ENCODE measurements at regions not wholly inside any gene's neighbourhood (a gene's known extent, or its start where the extent isn't known, plus 50 kb on each side); places are given as distances from the start of the nearest gene placed in this dataset.

DNA sequence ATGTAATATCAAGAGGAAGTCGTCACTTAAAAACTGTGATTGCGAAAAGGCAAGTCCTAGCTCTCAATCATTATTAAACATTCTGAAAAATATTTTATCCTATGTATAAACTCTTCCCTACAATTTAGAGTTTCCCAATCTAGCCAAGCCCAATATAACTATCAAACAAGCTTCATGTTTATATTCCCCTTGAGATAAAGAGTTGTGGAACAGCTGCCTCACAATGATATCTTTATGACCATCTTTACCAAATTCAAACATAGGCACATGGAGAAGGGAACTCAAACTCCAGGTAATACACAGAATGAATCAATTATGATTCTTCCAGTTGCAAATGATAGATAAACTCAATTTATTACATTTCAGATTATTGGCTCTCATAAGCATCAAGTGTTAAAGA is 1468.7 kb downstream of the EFNA5 start:
- no peak for DNase-seq (ENCODE audit: low spot score)

DNA sequence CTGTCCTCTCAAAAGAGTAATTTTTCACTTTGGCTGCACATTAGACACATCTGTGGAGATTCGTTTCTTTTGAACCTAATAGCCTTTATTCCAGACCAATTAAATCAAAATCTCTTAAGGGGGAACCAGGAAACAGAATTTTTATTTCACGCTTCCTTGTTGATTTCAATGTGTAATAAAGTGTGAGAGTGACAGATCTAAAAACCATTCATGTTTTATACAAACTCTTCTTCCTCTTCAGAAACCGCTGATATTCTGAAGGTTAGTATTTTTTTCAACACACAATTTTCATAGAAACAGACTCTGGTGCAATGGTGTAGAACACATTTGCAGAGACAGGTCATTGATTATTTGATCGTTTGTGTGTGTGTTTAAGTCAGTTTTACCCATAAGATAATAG is 1469.8 kb downstream of the EFNA5 start:
- DNase-seq (ENCODE audit: low spot score) = no peak

DNA sequence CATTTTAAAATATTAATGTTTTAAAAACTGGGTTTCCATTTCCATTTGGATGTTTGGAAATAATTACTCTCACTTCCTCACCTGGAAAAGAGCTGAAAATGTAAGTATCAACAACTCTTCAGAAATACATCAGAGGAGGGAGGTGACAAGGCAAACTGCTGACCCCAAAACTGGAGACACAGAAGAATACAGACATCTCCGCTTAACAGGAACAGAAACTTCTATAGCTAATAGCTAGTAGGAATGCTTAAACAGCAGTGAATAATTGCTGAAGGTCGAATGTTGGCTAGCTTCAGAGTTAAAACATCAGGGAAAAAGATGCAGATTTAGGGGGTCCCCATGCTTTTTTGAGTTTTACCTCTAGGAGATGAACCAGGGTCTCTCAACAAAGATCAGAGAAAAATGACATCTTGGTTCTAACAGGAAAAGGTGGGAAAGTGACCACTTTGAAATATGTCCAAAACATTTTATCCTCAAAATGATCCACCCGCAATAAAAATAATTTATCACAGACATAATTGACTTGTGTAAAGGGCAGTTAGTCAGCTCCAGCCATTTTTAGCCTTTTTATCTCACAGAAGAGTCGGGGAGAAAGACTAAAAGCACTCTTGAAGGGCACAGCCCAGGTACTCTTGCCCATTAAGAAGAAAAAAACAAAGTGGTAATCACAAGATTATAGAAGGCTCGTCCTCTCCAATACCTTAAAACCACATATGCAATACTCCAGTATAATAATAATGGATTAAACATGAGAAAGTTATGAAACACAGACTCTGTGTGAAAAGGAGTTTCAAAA is 1474.9 kb downstream of the EFNA5 start:
- DNase-seq (ENCODE audit: low spot score) = no peak

DNA sequence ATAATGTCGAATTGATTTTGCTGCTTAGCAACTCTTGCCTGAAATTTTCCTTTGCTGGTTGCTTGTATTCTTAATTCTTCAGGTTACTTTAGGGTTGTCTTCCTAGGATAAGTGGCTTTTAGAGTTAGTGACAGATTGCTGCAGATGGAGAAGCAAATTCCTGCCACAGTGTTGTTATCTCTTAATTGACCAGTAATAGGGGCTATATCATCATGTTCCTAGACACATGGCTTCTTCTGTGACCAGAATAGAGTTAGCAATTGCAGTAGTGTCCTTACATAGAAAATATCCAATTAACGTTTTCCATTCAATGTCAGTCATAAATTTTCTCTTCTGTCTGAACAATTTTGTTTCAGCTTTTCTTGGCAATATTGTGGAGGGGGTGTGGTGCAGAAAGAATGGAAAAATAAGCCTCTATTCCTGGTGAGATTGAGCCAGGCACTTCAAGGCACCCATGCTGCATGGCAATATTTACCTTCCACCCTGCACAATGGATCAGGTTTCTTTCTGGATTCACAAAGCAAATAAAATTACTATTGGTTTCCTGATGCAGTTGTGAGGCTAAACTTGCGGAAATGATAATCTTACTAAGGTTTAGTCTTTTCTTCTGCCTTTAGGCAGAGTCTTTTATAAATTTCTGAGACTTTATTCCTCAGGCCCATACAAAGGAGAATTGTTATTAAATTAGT is 1481.5 kb downstream of the EFNA5 start:
- DNase-seq (ENCODE audit: low spot score) = no peak

DNA sequence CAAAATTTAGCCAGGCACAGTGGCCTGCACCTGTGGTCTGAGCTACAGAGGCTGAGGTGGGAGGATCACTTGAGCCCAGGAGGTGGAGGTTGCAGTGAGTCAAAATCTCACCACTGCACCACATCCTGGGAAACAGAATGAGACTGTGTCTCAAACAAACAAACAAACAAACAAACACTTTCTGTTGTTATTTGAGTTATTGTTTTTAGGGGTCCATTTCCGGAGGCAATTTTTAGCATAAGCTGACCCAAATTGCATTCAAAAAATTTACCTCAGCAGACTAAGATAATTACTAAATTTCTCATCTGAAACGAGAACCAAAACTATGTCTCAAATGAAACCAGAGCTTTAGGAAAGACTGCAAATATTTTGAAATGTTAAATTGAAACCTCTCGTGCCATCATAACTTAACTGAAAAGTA is 1485.1 kb downstream of the EFNA5 start:
- no peak for DNase-seq (ENCODE audit: low spot score)

DNA sequence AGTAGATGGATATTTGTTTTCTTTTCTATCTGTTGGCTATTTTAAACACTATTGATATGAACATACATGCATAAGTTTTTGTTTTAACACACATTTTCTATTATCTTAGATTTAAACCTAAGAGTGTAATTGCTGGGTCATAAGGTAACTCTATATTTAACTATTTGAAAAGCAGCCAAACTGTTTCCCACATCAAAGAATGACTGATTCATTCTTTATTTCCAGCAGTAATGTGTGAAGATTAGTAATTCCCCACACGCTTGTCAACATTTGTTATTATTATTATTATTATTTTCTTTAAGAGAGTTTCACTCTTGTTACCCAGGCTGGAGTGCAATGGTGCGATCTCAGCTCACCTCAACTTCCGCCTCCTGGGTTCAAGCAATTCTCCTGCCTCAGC is 1495.8 kb downstream of the EFNA5 start:
- DNase-seq (ENCODE audit: low spot score) = no peak

DNA sequence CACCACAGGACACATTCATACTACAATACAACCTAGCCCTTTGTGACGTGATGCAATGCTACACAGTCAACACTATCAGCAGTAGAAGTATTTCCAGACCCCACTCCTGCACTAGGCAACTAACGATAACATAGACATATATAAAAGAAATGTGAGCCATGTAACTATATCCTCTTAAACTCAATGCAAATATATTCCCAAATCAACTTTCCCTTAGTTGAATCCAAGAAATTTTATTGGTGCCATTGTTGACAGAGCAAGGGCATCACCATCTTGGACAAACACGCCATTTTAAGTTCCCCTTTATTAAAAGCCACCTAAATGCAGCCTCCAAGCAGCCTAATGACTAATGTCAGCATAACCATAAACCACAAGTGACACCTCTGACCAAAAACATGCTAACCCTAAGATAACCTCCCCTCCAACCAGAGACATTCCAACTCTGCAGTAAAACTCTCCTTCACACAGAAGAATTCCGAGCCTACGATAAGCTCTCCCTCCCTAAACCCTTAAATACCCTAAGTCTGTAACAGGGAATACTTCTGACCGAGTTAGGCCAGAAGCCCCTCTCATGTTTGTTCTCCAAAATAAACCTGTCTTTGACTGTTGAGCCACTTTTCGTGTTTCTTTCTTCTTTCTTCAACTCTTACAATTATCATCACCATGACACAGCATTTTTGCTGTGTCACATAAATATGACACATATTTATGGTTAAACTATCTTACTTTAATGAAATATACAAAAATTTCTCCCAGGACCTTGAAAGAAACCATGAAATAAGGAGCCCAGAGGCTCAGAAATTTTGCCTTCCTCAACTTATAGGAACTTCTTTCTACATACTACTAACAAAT is 1497.8 kb downstream of the EFNA5 start:
- no peak for DNase-seq (ENCODE audit: low spot score)

DNA sequence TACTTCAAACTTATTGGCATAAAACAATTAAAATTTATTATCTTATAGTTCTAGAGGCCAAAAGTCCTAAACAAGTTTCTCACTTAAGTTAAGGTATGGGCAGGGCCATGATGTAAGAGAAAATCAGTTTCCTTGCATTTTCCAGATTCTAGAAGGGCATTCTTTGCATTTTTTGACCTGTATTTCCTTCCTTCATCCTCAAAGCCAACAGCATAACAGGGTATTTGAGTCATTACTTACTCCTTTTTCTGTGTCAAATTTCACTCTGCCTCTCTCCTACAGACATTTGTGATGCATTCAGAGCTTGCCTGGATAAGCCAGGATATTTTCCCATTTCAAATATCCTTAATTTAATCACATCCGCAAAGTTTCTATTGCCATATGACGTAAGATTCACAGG is 1499.0 kb downstream of the EFNA5 start:
- no peak for DNase-seq (ENCODE audit: low spot score)

DNA sequence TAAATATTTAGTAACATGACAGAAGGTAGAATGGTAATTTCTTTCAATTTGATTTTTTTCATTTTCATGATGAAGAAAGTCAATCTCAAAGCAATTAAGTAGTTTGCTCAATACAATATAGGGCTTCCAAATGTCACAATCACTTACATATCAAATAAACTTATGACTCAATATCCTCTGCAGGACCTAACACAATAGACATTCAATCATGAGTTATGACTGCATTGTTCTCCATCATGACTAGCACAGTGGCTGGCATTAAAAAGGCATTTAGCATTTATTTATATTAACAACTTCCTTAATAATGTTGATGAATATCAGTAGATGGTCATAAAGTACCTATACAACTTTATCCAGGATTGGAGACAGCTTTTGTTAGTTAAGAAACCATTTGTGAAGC is 1499.6 kb downstream of the EFNA5 start:
- DNase-seq (ENCODE audit: low spot score) = no peak

DNA sequence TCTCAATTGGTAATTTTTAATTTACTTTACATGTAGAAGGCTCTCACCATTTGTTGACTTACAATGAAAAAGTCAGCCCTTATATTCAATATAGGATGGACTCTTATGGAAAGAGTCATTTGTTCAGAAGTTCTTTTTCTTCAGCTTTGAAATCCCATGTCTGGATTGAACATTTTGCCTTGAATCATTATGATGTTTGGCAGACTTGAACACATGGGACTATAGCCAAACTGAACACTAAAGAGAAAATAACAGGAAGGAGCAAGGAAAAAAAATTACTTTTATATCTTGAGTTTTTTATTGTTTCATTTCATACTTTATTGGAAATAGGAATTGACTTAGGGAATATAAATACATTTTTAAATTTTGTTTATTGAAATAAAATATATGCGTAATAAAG is 1503.0 kb downstream of the EFNA5 start:
- DNase-seq (ENCODE audit: low spot score) = no peak

DNA sequence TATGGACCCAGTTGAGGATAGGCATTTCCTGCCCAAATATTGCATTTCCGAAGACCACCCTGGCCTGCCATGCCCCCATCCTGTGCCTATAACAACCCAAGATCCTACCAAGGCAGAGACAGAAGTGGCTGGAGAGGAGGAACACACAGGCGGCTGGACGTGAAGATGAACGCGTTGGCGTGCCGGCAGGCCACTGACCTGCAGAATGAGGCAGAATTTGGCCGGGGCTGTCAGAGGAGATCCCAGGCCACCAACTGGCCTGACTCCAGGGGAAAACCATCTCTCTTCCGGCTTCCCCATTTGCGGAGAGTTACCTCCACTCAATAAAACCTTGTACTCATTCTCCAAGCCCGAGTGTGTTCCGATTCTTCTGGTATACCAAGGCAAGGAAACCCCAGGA is 1507.5 kb downstream of the EFNA5 start:
- no peak for DNase-seq (ENCODE audit: low spot score)

DNA sequence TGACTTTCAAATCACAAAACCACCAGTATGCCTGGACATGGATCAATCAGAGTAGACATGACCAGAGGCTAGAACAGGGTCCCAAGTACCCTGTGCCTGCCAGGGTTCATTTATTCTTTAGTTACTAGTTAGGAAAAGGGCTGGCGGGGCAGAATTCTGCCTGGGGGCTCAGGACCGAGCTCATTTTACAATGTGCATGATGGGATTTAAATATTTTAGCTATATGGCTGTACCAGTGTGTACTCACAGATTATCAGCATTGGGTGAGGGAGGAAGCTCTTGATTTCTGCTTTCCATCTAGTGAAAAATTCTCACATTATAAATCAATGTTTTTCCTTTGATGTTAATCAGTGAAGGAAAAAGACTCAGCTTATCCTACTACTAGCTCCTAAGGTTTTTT is 1511.1 kb downstream of the EFNA5 start:
- no peak for DNase-seq (ENCODE audit: low spot score)

DNA sequence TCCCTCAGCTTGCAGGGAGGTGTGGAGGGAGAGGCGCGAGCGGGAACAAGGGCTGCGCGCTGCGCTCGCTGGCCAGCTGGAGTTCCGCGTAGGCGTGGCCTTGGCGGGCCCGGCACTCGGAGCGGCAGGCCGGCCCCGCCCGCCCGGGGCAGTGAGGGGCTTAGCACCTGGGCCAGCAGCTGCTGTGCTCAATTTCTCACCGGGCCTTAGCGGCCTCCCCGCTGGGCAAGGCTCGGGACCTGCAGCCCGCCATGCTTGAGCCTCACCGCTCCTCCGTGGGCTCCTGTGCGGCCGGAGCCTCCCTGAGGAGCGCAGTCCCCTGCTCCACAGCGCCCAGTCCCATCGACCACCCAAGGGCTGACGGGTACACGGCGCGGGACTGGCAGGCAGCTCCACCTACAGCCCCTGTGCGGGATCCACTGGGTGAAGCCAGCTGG is 1516.4 kb downstream of the EFNA5 start:
- no peak for DNase-seq (ENCODE audit: low spot score)

DNA sequence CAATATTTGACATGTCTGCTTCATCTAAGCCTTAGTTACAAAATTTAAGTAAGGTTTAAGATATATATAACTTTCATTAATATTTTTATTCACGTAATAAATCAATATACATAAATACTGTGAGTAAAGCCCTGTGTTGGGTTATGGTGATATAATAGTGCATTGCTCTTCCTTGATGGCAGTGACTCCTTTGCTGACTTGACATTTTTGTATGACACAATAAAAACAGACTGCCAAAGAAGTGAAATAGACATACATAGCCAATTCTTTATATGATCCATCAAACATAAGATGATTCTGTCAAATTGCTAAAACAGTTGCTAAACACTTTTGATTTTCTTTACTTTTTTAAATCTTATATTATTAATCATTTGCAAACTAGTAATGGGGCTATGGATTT is 1518.2 kb downstream of the EFNA5 start:
- DNase-seq (ENCODE audit: low spot score) = no peak

DNA sequence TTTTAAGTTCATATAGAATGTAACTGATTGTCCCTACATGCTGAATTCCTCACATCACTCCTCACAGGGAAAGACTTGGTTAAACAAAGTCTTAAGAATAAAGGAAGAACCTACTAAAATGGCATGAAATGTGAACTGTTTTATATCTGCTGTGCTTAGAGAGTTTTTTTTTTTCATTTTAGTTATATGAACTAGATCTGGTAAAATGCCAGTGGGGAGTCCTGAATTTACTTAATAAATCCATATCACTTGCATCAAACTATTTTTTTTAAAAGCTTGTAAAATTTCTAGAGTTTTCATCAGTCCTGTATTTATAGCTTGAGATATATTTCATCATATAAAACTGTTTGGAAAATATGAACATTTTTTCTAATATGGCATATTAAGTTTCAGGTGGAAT is 1528.6 kb downstream of the EFNA5 start:
- DNase-seq (ENCODE audit: low spot score) = no peak

DNA sequence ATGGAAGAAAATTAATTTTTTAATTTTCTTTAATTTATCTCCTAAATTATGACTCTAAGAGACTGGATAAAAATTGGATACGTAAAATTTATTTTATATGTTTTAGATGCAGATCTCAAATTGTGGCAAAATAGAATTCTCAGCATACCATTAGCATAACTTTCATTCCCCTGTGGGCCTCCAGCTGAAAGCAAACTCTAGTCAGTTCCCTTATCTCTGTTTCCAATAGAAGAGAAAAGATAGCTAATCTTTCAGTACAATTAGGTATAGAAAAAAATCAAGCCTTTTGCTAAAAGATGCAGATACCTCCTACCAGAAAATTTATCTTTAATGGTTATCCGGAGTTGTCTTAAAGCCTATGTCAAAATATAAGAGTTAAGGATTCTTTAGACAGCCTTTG is 1530.6 kb downstream of the EFNA5 start:
- no peak for DNase-seq (ENCODE audit: low spot score)

DNA sequence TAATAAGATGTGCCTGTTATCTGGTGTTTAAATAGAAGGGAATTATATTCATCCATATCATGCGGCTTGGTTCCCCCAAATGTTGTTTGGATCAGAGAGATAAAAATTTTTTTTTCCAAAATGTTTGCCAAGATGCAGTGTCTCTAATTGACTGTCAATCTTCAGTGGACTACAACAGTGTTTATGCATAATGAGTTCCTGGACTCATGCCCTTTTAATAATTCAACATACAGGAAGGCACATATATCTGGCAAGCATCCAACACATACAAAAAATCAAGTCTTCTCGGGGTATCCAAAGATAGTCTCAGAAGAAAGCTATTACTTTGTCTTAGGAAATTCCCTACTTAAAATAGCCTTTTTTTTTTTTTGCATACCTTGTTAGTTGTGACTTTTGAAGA is 1534.7 kb downstream of the EFNA5 start:
- no peak for DNase-seq (ENCODE audit: low spot score)

DNA sequence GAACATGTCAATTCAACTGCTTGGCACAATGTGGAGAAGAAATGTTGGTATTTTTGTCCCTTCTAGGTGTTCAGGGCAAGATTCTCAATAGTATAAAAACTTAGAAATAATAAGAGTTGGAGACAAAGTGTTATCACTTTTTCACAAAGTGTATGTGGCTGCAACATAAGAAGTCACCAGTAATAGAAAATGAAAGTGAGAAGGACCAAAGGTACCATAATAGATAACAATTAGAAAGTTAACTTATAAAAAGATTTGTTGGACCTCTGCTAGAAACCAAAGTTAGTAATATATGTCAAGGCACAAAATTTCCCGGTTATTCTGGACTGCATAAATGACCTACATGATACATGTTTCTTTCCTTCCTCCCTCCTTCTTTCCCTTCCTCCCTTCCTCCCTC is 1535.3 kb downstream of the EFNA5 start:
- no peak for DNase-seq (ENCODE audit: low spot score)

DNA sequence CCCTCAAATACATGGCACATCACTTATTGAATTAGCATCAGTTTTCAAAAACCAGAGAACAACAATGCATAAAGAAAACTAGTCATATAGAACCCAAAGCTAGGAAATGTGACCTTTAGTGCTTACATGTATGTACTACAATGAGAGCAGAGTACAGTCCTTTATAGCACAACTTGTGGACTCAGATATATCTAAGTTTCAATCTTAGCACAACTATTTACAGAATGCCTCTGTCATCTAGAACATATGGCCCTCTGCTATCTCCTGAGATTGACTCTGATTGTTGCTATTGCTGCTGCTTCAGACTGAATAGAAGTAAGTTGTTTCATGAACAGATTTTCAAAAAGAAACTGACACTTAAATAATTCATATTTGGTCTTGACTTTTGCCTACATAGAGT is 1536.2 kb downstream of the EFNA5 start:
- no peak for DNase-seq (ENCODE audit: low spot score)

DNA sequence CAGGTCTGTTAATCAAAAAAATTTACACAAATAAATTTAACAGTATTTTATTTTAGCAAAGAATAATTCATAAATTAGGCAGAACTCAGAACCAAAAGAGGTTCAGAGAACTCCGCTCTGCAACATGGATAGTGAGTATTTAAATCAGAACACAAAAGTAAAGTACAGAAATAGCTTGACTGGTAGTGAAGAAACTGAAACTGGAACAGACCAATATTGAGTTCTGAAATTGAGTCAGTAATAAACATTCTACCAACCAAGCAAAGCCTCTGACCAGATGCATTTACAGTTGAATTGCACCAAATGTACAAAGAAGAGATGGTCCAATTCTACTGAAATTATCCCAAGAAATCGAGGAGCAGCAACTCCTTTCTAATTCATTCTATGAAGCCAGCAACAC is 1542.8 kb downstream of the EFNA5 start:
- no peak for DNase-seq (ENCODE audit: low spot score)

DNA sequence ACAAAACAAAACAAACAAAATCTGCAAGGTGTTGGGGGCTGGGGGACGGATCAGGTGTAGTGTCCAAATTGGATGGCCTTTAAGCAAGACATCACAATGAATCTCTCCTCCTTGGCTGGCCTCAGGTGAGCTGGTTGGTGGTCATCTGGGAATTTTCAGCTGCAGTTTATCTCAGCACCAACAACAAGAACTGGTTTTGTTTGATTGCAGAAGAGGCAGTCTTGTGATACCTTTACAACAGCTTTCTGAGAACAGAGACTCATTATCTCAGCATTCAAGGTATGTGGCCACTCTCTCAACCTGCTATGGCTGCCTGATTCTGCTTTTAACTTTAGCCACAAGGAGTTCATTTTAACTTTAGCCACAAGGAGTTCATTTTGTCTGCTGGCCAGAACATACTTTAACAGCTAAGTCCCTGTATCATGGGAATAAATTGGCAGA is 1543.4 kb downstream of the EFNA5 start:
- no peak for DNase-seq (ENCODE audit: low spot score)

DNA sequence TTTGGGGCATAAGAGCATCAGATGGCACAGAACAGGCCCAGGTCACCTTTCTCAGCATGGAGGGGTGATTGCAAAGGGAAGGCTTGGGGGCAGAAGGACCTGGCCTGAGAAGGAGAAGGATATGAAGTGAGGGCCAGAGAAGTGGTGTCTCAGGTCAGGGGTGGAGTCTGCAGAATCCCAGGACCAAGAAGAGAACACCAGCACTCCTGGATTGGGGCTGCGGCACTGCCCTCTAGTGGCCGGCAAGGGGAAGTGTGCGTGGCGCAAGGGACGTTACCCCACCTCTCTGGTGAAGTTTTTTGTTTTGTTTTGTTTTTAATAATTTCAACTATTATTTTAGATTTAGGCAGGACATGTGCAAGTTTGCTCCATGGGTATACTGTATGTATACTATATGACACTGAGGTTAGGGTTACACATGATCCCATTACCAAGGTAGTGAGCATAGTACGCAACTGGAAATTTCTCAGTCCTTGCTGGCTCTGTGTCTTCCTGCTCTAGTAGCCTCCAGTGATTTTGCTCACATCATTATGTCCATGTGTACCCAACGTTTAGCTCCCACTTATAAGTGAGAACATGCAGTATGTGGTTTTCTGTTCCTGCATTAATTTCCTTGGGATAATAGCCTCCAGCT is 1548.6 kb downstream of the EFNA5 start:
- DNase-seq (ENCODE audit: low spot score) = no peak
